Osteocyte (in vitro differentiated cells): ENCODE measurements at regions not wholly inside any gene's neighbourhood (a gene's known extent, or its start where the extent isn't known, plus 50 kb on each side); places are given as distances from the start of the nearest gene placed in this dataset.

Experiments
- DNase-seq: peaks from one replicate; pipeline ENCODE4 v3.0.0; 2021; ENCODE audit warnings: mixed read lengths; ENCODE audit not compliant: unreplicated experiment; ENCODE audit errors: extremely low spot score
- H3K27ac Mint-ChIP-seq: one replicate; pipeline ENCODE4 v1.8.0; 2021; ENCODE audit warnings: mild to moderate bottlenecking, mixed read lengths; ENCODE audit not compliant: unreplicated experiment
- H3K27me3 Mint-ChIP-seq: one replicate; pipeline ENCODE4 v1.8.0; 2021; ENCODE audit warnings: mixed read lengths; ENCODE audit not compliant: unreplicated experiment
- H3K36me3 Mint-ChIP-seq: one replicate; pipeline ENCODE4 v1.8.0; 2021; ENCODE audit warnings: mixed read lengths; ENCODE audit not compliant: unreplicated experiment
- H3K4me1 Mint-ChIP-seq: one replicate; pipeline ENCODE4 v1.8.0; 2021; ENCODE audit warnings: mixed read lengths; ENCODE audit not compliant: unreplicated experiment
- H3K4me3 Mint-ChIP-seq: one replicate; pipeline ENCODE4 v1.8.0; 2021; ENCODE audit warnings: mild to moderate bottlenecking, moderate library complexity, mixed read lengths; ENCODE audit not compliant: unreplicated experiment
- H3K9me3 Mint-ChIP-seq: one replicate; pipeline ENCODE4 v1.8.0; 2021; ENCODE audit warnings: mixed read lengths; ENCODE audit not compliant: unreplicated experiment
- CTCF ChIP-seq: fragments of 200-600 bp; sonication (generic); IDR thresholded peaks from 2 replicates; pipeline ENCODE4 v1.5.0; 2021; ENCODE audit warnings: antibody characterized with exemption, mild to moderate bottlenecking, moderate library complexity

- Mint-ChIP-seq H3K27me3 (no peaks in the 10 kb centered on the region), H3K36me3 (no peaks in the 10 kb centered on the region), H3K9me3 (peaks cover 10% of the 10 kb centered on the region), H3K4me3 (no peak overlapping the region), H3K27ac (no peak overlapping the region), H3K4me1 (peaks cover 13% of the 10 kb centered on the region)
- no peak for DNase-seq
- no peak for TF ChIP-seq CTCF
Measured at GRCh38 chr6:67885081-67886033, 749.7 kb upstream of the ADGRB3 start.

- peaks cover 7% of the 10 kb centered on the region for H3K4me1 Mint-ChIP-seq
- H3K36me3 Mint-ChIP-seq = no peaks in the 10 kb centered on the region
- TF ChIP-seq CTCF = no peak
- no peaks in the 10 kb centered on the region for H3K27me3 Mint-ChIP-seq
- peaks cover 10% of the 10 kb centered on the region for H3K9me3 Mint-ChIP-seq
- no peak overlapping the region for H3K4me3 Mint-ChIP-seq
- DNase-seq = no peak
- no peak overlapping the region for H3K27ac Mint-ChIP-seq
Measured at GRCh38 chr6:67884442-67884841, 750.6 kb upstream of the ADGRB3 start.

GRCh38 chr6:67883500-67884366 is 751.3 kb upstream of the ADGRB3 start:
- peaks cover 10% of the 10 kb centered on the region for H3K9me3 Mint-ChIP-seq
- no peak overlapping the region for H3K27ac Mint-ChIP-seq
- peaks cover under 1% of the 10 kb centered on the region for H3K4me1 Mint-ChIP-seq
- no peaks in the 10 kb centered on the region for H3K36me3 Mint-ChIP-seq
- H3K4me3 Mint-ChIP-seq = no peak overlapping the region
- no peak for TF ChIP-seq CTCF
- H3K27me3 Mint-ChIP-seq = no peaks in the 10 kb centered on the region
- DNase-seq = no peak

GRCh38 chr6:67882436-67883311 is 752.4 kb upstream of the ADGRB3 start:
- Mint-ChIP-seq H3K27ac (no peak overlapping the region), H3K27me3 (no peaks in the 10 kb centered on the region), H3K9me3 (peaks cover 2% of the 10 kb centered on the region), H3K4me1 (no peaks in the 10 kb centered on the region), H3K4me3 (no peak overlapping the region), H3K36me3 (no peaks in the 10 kb centered on the region)
- DNase-seq = no peak
- TF ChIP-seq CTCF = no peak
